Hematopoietic multipotent progenitor cell treated with erythropoietin and hydrocortisone succinate and interleukin-3 and kit ligand, for 4 days (in vitro differentiated cells): ENCODE measurements at regions not wholly inside any gene's neighbourhood (a gene's known extent, or its start where the extent isn't known, plus 50 kb on each side); places are given as distances from the start of the nearest gene placed in this dataset.
A peak's percentile ranks its signal among the peaks of the same experiment; 100 is the strongest.
"Not testable (repeated sequence)": the region's sequence is repeated elsewhere in the genome, so short reads cannot be mapped to it uniquely, and the experiment has no call there.

Experiments
- DNase-seq: peaks from one replicate; pipeline ENCODE4 v3.0.0-alpha.2; 2015

DNA sequence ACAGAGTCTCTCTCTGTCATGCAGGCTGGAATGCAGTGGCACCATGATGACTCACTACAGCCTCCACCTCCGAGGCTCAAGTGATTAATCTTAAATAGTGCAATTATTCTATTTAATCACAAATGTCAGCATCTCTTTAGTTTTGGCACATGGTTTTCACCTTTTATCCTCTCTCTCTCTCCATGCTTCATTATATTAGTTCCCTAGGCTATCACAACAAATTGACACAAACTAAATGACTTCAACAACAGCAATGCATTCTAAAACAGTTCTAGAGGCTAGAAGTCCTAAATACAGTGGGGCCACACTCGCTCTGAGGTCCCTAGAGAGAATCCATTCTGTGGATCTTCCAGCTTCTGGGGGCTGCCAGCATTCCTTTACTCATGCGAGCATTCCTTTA, 178.2 kb upstream of the ZNG1F start:
- DNase-seq = not testable (repeated sequence)

GRCh38 chr9:41361790-41362189, 172.7 kb upstream of the ZNG1F start:
- DNase-seq = not testable (repeated sequence)

DNA sequence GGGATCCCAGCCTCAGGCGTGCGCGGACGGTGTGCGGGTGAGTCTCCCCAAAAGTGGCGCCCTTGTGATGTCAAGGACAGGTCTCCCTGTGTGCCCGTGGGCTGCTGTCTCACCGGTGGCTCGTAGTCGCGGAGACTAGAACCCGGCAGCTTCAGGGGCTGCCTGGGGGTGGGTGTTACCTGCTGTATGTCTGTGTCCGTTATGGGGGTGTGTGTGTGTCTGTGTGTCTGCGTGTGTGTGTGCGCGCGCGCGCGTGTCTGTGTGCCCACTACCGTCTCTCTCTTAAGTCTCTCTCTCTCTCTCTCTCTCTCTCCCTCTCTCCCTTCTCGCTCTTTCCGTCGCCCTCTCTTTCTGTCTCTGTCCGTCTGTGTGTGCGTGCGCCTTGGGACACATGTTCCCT, 170.0 kb upstream of the ZNG1F start:
- DNase-seq = peak; percentile 54

DNA sequence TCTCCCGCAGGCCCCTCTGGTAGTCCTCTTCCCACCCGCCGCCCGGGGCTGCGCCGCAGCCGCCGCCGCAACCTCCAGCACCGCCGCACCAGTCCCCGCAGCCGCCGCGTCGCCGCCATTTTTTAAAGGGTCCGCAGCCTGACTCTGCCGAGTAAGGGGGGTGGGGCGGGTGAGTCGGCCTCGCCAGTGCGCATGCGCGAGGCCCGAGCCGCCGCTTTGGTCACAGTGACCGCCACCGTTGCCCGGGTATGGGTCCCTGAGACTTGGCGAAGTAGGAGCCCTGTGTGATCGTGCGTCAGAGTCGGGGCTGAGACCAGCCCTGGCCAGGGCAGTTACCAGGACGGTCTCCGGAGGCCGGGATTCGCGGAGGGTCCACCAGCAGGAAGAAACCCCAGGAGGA, 169.6 kb upstream of the ZNG1F start:
- DNase-seq = peak; percentile 87

GRCh38 chr9:41357918-41358404, 168.8 kb upstream of the ZNG1F start:
- not testable (repeated sequence) for DNase-seq

DNA sequence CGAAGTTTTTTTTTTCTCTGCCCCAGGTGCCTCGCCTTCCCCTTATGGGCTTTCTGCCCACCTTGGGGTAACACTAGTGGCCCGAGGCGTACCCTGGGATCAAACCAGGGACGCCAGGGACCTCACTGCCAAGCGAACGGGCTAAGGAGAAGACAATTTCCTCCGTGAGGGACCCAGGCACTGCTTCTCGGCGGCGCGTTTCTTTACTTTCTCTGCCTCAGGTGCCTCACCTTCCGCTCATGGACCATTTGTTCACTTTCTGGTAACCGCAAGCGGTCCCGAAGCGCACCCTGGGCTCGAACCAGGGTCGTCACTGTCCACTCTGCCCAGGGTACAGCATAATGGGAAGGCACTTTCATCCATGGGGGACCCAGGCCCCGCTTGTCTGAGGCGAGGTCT, 168.2 kb upstream of the ZNG1F start:
- DNase-seq = not testable (repeated sequence)

DNA sequence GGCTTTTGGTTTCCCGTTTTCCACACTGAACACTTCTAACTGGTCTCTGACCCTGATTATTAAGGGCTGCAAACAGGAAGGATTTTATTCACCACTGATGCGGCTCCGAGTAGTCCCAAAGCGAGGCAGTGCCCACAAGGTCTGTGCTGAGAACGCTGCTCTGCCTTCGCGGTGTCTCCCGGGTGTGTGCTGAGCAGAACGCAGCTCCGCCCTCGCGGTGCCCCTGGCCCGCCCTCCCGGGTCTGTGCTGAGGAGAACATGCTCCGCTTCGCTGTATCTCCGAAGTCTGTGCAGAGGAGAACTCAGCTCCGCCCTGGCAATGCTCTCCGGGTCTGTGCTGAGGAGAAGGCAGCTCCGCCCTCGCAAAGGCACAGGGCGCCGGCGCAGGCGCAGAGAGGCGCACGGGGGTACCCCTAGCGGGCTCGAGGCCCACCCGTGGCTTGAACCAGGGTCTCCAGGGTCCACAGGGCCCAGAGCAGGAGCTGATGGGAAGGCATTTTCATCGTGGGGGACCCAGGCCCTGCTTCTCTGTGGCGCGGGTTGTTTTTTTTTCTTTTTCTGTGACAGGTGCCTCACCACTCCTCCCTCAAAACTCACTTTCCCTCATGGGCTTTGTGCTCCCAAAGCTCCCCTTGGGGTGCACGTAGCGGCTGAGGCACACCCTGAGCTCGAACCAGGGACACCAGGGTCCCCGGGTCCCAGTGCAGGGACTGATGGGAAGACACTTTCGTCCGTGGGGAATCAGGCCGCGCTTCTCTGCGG, 167.7 kb upstream of the ZNG1F start:
- peak; percentile 88 for DNase-seq

DNA sequence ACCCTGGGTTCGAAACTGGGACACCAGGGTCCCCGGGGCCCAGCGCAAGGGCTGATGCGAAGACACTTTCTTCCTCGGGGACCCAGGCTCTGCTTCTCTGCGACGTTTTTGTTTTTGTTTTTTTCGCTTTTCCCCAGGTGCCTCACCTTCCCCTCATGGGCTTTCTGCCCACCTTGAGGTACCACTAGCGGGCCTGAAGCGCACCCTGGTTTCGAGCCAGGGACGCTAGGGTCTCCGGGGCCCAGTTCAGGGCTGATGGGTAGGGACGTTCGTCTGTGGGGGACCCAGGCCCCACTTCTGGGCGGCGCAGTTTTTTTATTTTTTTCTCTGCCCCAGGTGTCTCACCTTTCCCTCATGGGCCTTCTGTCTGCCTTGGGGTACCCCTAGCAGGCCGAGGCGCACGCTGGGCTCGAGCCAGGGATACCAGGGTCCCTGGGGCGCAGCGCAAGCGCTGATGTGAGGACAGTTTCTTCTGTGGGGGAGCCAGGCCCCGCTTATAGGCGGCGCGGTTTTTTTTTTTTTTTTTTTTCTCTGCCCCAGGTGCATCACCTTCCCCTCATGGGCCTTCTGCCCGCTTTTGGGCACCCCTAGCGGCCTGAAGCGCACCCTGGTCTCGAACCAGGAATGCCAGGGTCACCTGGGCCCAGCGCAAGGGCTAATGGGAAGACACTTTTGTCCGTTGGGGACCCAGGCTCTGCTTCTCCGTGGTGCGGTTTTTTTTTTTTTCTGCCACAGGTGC, 166.8 kb upstream of the ZNG1F start:
- DNase-seq = not testable (repeated sequence)

DNA sequence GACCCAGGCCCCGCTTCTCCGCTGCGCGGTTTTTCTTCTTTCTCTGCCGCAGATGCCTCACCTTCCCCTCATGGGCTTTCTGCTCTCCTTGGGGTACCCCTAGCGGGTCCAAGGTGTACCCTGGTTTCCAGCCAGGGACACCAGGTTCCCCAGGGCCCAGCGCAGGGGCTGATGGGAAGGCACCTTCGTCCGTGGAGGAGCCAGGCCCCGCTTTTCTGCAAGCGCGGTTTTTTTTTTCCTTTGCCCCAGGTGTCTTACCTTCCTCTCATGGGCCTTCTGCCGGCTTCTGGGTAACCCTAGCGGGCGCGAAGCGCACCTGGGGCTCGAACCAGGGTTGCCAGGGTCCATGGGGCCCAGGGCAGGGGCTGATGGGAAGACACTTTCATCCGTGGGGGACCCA, 165.9 kb upstream of the ZNG1F start:
- peak; percentile 4 for DNase-seq

DNA sequence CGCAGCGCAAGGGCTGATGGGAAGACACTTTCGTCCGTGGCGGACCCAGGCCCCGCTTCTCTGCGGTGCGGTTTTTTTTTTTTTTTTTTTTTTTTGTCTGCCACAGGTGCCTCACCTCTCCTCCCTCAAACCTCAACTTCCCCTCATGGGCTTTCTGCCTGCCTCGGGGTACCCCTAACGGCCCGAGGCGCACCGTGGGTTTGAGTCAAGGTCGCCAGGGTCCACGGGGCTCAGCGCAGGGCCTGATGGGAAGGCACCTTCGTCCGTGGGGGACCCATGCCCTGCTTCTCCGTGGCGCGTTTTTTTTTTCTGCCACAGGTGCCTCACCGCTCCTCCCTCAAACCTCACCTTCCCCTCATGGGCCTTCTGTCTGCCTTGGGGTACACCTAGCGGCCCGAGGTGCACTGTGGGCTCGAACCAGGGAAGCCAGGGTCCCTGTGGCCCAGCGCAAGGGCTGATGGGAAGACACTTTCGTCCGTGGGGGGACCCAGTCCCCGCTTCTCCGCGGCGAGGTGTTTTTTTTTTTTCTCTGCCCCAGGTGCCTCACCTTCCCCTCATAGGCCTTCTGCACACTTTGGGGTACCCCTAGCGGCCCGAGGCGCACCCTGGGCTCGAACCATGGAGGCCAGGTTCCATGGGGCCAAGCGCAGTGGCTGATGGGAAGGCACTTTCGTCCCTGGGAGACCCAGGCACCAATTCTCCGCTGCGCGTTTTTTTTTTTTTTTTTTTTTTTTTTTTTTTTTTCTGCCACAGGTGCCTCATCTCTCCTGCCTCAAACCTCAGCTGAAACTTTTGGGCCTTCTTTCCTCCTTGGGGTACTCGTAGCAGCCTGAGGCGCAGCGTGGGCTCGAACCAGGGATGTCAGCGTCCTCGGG, 165.2 kb upstream of the ZNG1F start:
- not testable (repeated sequence) for DNase-seq

DNA sequence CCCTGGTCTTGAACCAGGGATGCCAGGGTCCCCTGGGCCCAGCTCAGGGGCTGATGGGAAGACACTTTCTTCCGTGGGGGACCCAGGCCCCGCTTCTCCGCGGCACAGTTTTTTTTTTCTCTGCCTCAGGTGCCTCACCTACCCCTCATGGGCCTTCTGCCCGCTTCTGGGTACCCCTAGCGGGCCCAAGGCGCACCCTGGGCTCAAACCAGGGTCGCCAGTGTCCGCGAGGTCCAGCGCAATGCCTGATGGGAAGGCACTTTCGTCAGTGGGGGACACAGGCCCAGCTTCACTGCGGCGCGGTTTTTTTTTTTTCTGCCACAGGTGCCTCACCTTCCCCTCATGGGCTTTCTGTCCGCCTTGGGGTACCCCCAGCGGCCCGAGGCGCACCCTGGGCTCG, 163.9 kb upstream of the ZNG1F start:
- DNase-seq = not testable (repeated sequence)

- not testable (repeated sequence) for DNase-seq
Observed at GRCh38 chr9:41352390-41352789, 163.3 kb upstream of the ZNG1F start.

DNA sequence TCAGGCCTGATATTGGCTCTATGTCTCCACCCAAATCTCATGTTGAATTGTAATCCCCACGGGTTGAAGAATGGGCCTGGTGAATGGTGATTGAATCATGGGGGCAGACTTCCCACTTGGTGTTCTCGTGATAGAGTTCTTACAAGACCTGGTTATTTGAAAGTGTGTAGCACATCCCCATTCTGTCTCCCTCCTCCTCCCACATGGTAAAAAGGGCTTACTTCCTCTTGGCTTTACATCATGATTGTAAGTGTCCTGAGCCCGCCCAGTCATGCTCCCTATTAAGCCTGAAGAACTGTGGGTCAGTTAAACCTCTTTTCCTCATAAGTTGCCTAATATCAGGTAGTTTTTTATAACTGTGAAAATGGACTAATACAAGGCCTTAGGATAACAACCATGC, 158.8 kb upstream of the ZNG1F start:
- DNase-seq = peak; percentile 31

DNA sequence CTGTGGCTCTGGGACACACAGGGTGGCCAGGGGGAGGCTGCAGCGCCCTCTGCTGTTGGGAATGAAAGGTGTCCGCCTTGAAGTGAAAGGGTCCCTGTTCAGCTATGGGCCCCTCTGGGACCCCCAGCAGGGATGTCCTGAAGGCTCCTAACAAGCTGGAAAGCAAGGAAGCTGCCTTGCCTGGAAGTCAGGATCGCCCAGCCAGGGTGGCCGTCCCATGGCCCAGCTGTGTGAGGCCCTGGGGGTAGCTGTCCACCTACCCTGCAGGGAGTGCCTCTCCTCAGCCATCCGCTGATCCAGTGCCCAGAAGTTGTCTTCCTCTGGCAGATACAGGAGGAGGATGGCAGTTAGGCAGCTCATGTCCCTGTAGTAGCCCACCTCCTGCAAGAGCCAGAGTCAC, 143.4 kb upstream of the ZNG1F start:
- DNase-seq = not testable (repeated sequence)

- DNase-seq = peak; percentile 54
Observed at GRCh38 chr9:41321277-41321676, 132.2 kb upstream of the ZNG1F start.

DNA sequence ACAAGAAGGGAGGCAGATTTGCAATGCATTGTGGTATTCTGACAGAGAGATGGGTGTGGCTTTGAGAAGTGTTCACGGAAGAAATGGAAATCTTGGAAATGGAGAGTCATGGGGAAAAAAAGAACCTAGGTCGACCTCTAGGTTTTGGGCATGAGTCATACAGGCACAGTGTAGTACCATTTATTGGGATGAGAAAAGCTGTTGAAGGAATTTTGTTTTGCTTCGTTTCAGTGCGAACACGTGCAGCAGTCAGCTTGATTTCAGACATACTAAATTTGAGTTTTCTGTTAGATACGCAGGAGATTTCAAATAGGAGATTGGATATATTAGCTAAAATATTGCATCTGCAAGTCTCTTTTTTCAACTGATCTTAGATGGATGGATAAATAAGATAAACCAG, 119.8 kb upstream of the ZNG1F start:
- DNase-seq = not testable (repeated sequence)

DNA sequence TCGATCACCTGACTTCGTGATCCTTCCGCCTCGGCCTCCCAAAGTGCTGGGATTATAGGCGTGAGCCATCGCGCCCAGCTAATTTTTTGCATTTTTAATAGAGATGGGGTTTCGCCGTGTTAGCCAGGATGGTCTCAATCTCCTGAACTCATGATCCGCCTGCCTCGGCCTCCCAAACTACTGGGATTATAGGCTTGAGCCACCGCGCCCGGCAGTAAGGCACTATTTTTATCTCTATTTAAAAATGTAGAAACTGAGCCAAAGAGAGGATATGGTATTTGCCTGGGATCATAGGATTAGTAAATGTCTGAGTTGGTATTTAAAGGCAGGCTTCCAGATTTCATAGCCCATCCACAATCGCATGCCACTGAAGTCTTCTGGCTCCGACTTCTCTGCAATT, 96.6 kb upstream of the ZNG1F start:
- not testable (repeated sequence) for DNase-seq

- DNase-seq = not testable (repeated sequence)
Observed at GRCh38 chr9:41280299-41281238, 91.5 kb upstream of the ZNG1F start.

GRCh38 chr9:41279437-41279836, 90.3 kb upstream of the ZNG1F start:
- not testable (repeated sequence) for DNase-seq

DNA sequence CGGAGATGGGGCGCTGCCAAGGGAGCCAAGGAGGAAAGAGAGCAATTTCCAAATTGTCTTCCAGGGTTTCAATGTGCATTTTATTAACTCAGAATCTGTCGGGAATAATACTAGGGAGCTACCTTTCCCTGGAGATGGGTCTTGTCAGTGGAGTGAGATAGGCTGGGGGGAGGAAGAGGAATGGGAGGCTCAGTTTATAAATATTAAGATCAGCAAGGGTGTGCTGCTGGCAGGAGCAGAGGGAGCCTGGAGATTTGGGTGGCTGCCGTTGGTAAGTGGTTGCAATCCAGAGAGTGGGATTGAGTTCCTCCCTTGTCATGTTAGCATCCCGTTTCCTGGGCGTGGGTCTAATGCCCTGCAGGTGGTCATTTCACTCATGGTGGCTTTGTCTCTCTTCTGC, 89.9 kb upstream of the ZNG1F start:
- DNase-seq = not testable (repeated sequence)

GRCh38 chr9:41273549-41274267, 84.6 kb upstream of the ZNG1F start:
- peak; percentile 87 for DNase-seq
